MM.1S (cell line): ENCODE measurements at regions not wholly inside any gene's neighbourhood (a gene's known extent, or its start where the extent isn't known, plus 50 kb on each side); places are given as distances from the start of the nearest gene placed in this dataset.

ENCODE experiments used
- CTCF ChIP-seq: fragments of 300-600 bp; sonication (generic); IDR thresholded peaks from 2 replicates; pipeline ENCODE4 v1.5.1; 2016; ENCODE audit warnings: antibody characterized with exemption, low read length, mixed read lengths
- EZH2 ChIP-seq: fragments of 300-600 bp; sonication (generic); optimal IDR thresholded peaks from 2 replicates; pipeline ENCODE3; 2017; ENCODE audit warnings: low read depth, mild to moderate bottlenecking, antibody characterized with exemption, low read length, mixed read lengths
- EZH2phosphoT487 ChIP-seq: fragments of 300-600 bp; sonication (generic); IDR thresholded peaks from 2 replicates; pipeline ENCODE4 v1.6.1; 2018; ENCODE audit warnings: antibody characterized with exemption, low read length

GRCh38 chr22:44423556-44424358, 74.3 kb downstream of the RTL6 start:
- TF ChIP-seq CTCF (no peak), EZH2phosphoT487 (no peak), EZH2 (no peak)
